ENCODE measurements at regions not wholly inside any gene's neighbourhood (a gene's known extent, or its start where the extent isn't known, plus 50 kb on each side); places are given as distances from the start of the nearest gene placed in this dataset.

- Histone ChIP-seq H4K20me1 (replicated peaks; ENCODE audit: control insufficient read depth, insufficient read depth, low read length) (no peaks in the 10 kb centered on the region; the same call in 1 of the 2 replicates), H3K9me1 (ENCODE audit: control insufficient read depth, insufficient read depth, low read length) (no peaks in the 10 kb centered on the region), H3K27ac (ENCODE audit: extremely low read depth, low read depth, low read length) (no peak overlapping the region), H3K4me1 (replicated peaks in 1 of 2; ENCODE audit: control insufficient read depth in 2 of 2, insufficient read depth in 2 of 2, low read length in 2 of 2) (no peaks in the 10 kb centered on the region), H3K9ac (ENCODE audit: insufficient read depth in 1 of 2, low read depth in 2 of 2, low read length in 2 of 2) (no peak overlapping the region), H3K36me3 (ENCODE audit: control insufficient read depth, insufficient read depth, low read length) (no peaks in the 10 kb centered on the region), H2AFZ (ENCODE audit: low read depth, low read length) (no peak overlapping the region), H3K27me3 (ENCODE audit: control insufficient read depth in 2 of 2, insufficient read depth in 2 of 2, low read length in 2 of 2) (no peaks in the 10 kb centered on the region), H3K79me2 (ENCODE audit: control insufficient read depth, insufficient read depth, low read length) (no peaks in the 10 kb centered on the region), H3K4me3 (no peak overlapping the region), H3K9me3 (replicated peaks; ENCODE audit: control insufficient read depth, insufficient read depth, low read depth, low read length) (no peaks in the 10 kb centered on the region), H3K4me2 (ENCODE audit: insufficient read depth, low read length) (no peak overlapping the region)
- no peak for TF ChIP-seq ZFP91 (CRISPR knock-in tag; IDR thresholded peaks at IDR 0.05)
- TF ChIP-seq MCM3 (IDR thresholded peaks at IDR 0.05), result no peak
- TF ChIP-seq CHD2 (IDR thresholded peaks at IDR 0.05; ENCODE audit: low read depth, low read length), result no peak
- TF ChIP-seq CHCHD3 (CRISPR knock-in tag; IDR thresholded peaks at IDR 0.05), result no peak
- TF ChIP-seq RHOXF2B (CRISPR knock-in tag; conservative IDR thresholded peaks at IDR 0.05), result no peak
- TF ChIP-seq SAP30 (IDR thresholded peaks at IDR 0.05; ENCODE audit: borderline replicate concordance, insufficient read depth, low read depth, low read length, poor library complexity, severe bottlenecking), result no peak
- no peak for TF ChIP-seq TSC22D4 (tag; IDR thresholded peaks at IDR 0.05)
- POLR2A ChIA-PET, result no interaction called here
- ATAC-seq (no peak), FAIRE-seq (no peak), DNase-seq (ENCODE audit: extremely low read depth in 1 of 4, low spot score in 3 of 4) (no peak)
- CTCF ChIA-PET (ENCODE audit: low intra/inter-chr PET ratio), result no interaction called here
- WGBS (ENCODE audit: insufficient coverage, low coverage, missing lambda C conversion rate), result 0% methylated on average over 1 of the region's 1 CpG
- BruUV-seq (replicated peaks), result no TSS peak
- intact Hi-C loops (cut with micrococcal nuclease), result no loop called here
- in situ Hi-C loops (cut with MboI), result no loop called here
Measured at GRCh38 chr12:62082448-62082847, 177.8 kb upstream of the USP15 start.

Data from K562 (cell line).